Lung (tissue), 11 donors: ENCODE measurements at regions not wholly inside any gene's neighbourhood (a gene's known extent, or its start where the extent isn't known, plus 50 kb on each side); places are given as distances from the start of the nearest gene placed in this dataset.
A peak's percentile ranks its signal among the peaks of the same experiment; 100 is the strongest.

Experiments used
- ATAC-seq: fragments of 200-7000 bp; cut with Tn5 transposase; one replicate; pipeline ENCODE4 v1.9.1; 2020; ENCODE audit warnings: moderate number of reproducible peaks; ENCODE audit not compliant: insufficient read depth, low FRiP score
- DNase-seq, 3 donors: peaks; one replicate each; pipeline ENCODE4 v3.0.0-alpha.2; 2013 to 2017
- H3K27ac ChIP-seq, 2 donors: one replicate each; pipeline ENCODE4 v1.5.1; 2013; ENCODE audit warnings: mild to moderate bottlenecking in 2 of 2, moderate library complexity in 2 of 2, control low read depth in 1 of 2, inconsistent platforms in 1 of 2, low read depth in 1 of 2, low read length in 1 of 2
- H3K27me3 ChIP-seq, 3 donors: one replicate each; pipeline ENCODE4 v1.5.1; 2013; ENCODE audit warnings: low read length in 2 of 3; ENCODE audit not compliant: control insufficient read depth in 3 of 3, insufficient read depth in 3 of 3
- H3K36me3 ChIP-seq, 4 donors: one replicate each; pipeline ENCODE4 v1.5.1; 2013; ENCODE audit warnings: low read length in 4 of 4, mild to moderate bottlenecking in 1 of 4, moderate library complexity in 1 of 4; ENCODE audit not compliant: control insufficient read depth in 4 of 4, insufficient read depth in 4 of 4
- H3K4me1 ChIP-seq, 5 donors: one replicate each; pipeline ENCODE4 v1.5.1; 2013; ENCODE audit warnings: low read length in 5 of 5, mild to moderate bottlenecking in 2 of 5, moderate library complexity in 1 of 5; ENCODE audit not compliant: control insufficient read depth in 5 of 5, insufficient read depth in 5 of 5
- H3K4me3 ChIP-seq: one replicate; pipeline ENCODE4 v1.5.1; 2013; ENCODE audit warnings: mild to moderate bottlenecking, control low read depth, moderate library complexity
- H3K9ac ChIP-seq, 2 donors: one replicate each; pipeline ENCODE4 v1.5.1; 2013; ENCODE audit warnings: low read length in 2 of 2, control low read depth in 1 of 2; ENCODE audit not compliant: insufficient read depth in 1 of 2
- H3K9me3 ChIP-seq, 4 donors: one replicate each; pipeline ENCODE4 v1.5.1; 2013; ENCODE audit warnings: low read length in 3 of 4, mild to moderate bottlenecking in 1 of 4, moderate library complexity in 1 of 4; ENCODE audit not compliant: control insufficient read depth in 4 of 4, insufficient read depth in 3 of 4
- CTCF ChIP-seq: IDR thresholded peaks from 2 replicates; pipeline ENCODE4 v1.5.1; 2012; ENCODE audit warnings: mild to moderate bottlenecking; ENCODE audit errors: control extremely low read depth, extremely low read depth
- donor health status: control.
- donor health status: control.
- donor health status: Bipolar disorder and iron deficiency.
- donor health status: healthy.
- donor health status: DM: yes; HTN: yes; CAD: no.

DNA sequence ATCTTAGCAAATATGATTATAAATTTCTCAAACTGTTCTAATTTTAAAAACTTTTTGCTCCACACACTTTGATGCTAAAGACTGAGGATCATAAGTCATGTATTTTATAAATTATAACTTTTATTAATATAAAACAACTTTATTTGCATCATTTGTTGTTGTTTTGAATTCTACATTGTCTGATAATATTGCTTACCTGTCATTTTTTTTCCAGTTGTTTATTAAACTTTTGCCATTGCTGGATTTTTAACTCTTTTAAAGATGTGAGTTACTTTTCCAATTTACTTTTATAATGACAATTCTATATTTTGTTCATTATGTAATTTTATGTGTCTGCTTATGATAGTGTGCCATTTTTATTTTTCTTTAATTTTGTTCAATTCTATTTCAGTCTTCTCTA, 2071.2 kb upstream of the C9orf72 start:
- Histone ChIP-seq H3K9me3 (peaks cover 0 to 4% (median 0%) of the 10 kb centered on the region in 4 donors), H3K36me3 (no peaks in the 10 kb centered on the region), H3K27me3 (no peaks in the 10 kb centered on the region), H3K4me3 (no peak overlapping the region), H3K4me1 (no peaks in the 10 kb centered on the region), H3K27ac (no peak overlapping the region), H3K9ac (no peak overlapping the region)
- TF ChIP-seq CTCF: no peak
- ATAC-seq (no peak), DNase-seq (no peak)

- no peak overlapping the region for H3K4me3 ChIP-seq
- no peaks in the 10 kb centered on the region for H3K4me1 ChIP-seq
- no peak for TF ChIP-seq CTCF
- no peak overlapping the region for H3K9ac ChIP-seq
- ATAC-seq (no peak), DNase-seq (no peak)
- no peaks in the 10 kb centered on the region for H3K27me3 ChIP-seq
- no peaks in the 10 kb centered on the region for H3K9me3 ChIP-seq
- no peaks in the 10 kb centered on the region for H3K36me3 ChIP-seq
- H3K27ac ChIP-seq: no peak overlapping the region
These were observed 2074.2 kb upstream of the C9orf72 start for GRCh38 chr9:29647451-29647850.

DNA sequence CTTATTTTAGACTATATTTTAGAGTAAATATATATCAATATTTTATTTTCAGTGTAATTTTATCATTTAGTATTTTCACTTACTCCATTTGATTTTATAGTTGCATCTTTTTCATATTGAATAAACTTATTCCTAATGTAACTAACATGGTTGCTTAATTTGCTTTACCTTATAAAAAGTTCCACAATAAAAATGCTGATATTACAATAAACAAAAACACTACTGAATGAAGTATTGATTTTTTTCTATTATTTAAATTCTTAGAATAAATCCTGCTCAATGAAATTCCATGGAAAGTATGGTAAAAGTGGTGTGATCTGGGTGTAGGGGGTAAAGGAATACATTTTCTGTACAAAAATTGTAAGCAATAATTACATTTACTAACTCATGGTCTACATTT, 2074.9 kb upstream of the C9orf72 start:
- H3K9ac ChIP-seq: no peak overlapping the region
- TF ChIP-seq CTCF: no peak
- no peaks in the 10 kb centered on the region for H3K9me3 ChIP-seq
- H3K27ac ChIP-seq: no peak overlapping the region
- H3K36me3 ChIP-seq: no peaks in the 10 kb centered on the region
- no peaks in the 10 kb centered on the region for H3K27me3 ChIP-seq
- ATAC-seq (no peak), DNase-seq (no peak)
- H3K4me3 ChIP-seq: no peak overlapping the region
- no peaks in the 10 kb centered on the region for H3K4me1 ChIP-seq

GRCh38 chr9:29648601-29649000, 2075.3 kb upstream of the C9orf72 start:
- peak in 1 of 3 donors; percentile 12 for DNase-seq

More at GRCh38 chr9:29648601-29649000, 2075.3 kb upstream of the C9orf72 start:
- H3K9ac ChIP-seq: no peak overlapping the region
- no peak overlapping the region for H3K4me3 ChIP-seq
- ATAC-seq: no peak
- H3K9me3 ChIP-seq: no peaks in the 10 kb centered on the region
- H3K27ac ChIP-seq: no peak overlapping the region
- H3K36me3 ChIP-seq: no peaks in the 10 kb centered on the region
- no peaks in the 10 kb centered on the region for H3K4me1 ChIP-seq
- no peak for TF ChIP-seq CTCF
- H3K27me3 ChIP-seq: no peaks in the 10 kb centered on the region
